DMS53 treated with DMSO at 0.1 percent for 48 hours (cell line): ENCODE measurements at regions not wholly inside any gene's neighbourhood (a gene's known extent, or its start where the extent isn't known, plus 50 kb on each side); places are given as distances from the start of the nearest gene placed in this dataset.
A peak's percentile ranks its signal among the peaks of the same experiment; 100 is the strongest.

Experiments
- DNase-seq: peaks from one replicate; lab custom pipeline; 2025; ENCODE audit not compliant: unreplicated experiment; lab: John Stamatoyannopoulos, UW

- no peak for DNase-seq
Observed at GRCh38 chr3:182244222-182244971, 532.7 kb downstream of the SOX2 start.

GRCh38 chr3:182245059-182245458 lies 533.3 kb downstream of the SOX2 start:
- no peak for DNase-seq

- DNase-seq = no peak
Observed at GRCh38 chr3:182246870-182247269, 535.1 kb downstream of the SOX2 start.

GRCh38 chr3:182248349-182248880 lies 536.7 kb downstream of the SOX2 start:
- no peak for DNase-seq

- no peak for DNase-seq
Observed at GRCh38 chr3:182252802-182253201, 540.5 kb upstream of the ATP11B start.

- no peak for DNase-seq
Observed at GRCh38 chr3:182255158-182255557, 538.1 kb upstream of the ATP11B start.

GRCh38 chr3:182257361-182257760 lies 535.9 kb upstream of the ATP11B start:
- DNase-seq = no peak

GRCh38 chr3:182258538-182259177 lies 534.6 kb upstream of the ATP11B start:
- peak; percentile 48 for DNase-seq

GRCh38 chr3:182259579-182259978 lies 533.7 kb upstream of the ATP11B start:
- peak; percentile 27 for DNase-seq

GRCh38 chr3:182261041-182261440 lies 532.3 kb upstream of the ATP11B start:
- DNase-seq = no peak

GRCh38 chr3:182268711-182269110 lies 524.6 kb upstream of the ATP11B start:
- DNase-seq = no peak

GRCh38 chr3:182276512-182276911 lies 516.8 kb upstream of the ATP11B start:
- DNase-seq = no peak

- peak; percentile 96 for DNase-seq
Observed at GRCh38 chr3:182284793-182285192, 508.5 kb upstream of the ATP11B start.

GRCh38 chr3:182292591-182292990 lies 500.7 kb upstream of the ATP11B start:
- DNase-seq = no peak

GRCh38 chr3:182294256-182294655 lies 499.0 kb upstream of the ATP11B start:
- DNase-seq = no peak

- no peak for DNase-seq
Observed at GRCh38 chr3:182294696-182295095, 498.6 kb upstream of the ATP11B start.

- no peak for DNase-seq
Observed at GRCh38 chr3:182300266-182300665, 493.0 kb upstream of the ATP11B start.

- no peak for DNase-seq
Observed at GRCh38 chr3:182303169-182303568, 490.1 kb upstream of the ATP11B start.

GRCh38 chr3:182305881-182306665 lies 487.2 kb upstream of the ATP11B start:
- no peak for DNase-seq

GRCh38 chr3:182308328-182308727 lies 485.0 kb upstream of the ATP11B start:
- no peak for DNase-seq

- peak; percentile 11 for DNase-seq
Observed at GRCh38 chr3:182309120-182309519, 484.2 kb upstream of the ATP11B start.

GRCh38 chr3:182315313-182315712 lies 478.0 kb upstream of the ATP11B start:
- no peak for DNase-seq
